Transverse colon (tissue), 3 donors: ENCODE measurements at regions not wholly inside any gene's neighbourhood (a gene's known extent, or its start where the extent isn't known, plus 50 kb on each side); places are given as distances from the start of the nearest gene placed in this dataset.

Source experiments
- CTCF ChIP-seq, 5 experiments: fragments of 200-600 bp in 3 of 5; fragments of 450-650 bp in 2 of 5; sonication (generic) in 3 of 5; IDR thresholded peaks; 1 replicate in 2 of 5; 2 replicates in 3 of 5; pipeline ENCODE4 v1.5.1; 2016 to 2017; ENCODE audit warnings: antibody characterized with exemption in 5 of 5, inconsistent platforms in 3 of 5, mild to moderate bottlenecking in 2 of 5, moderate library complexity in 1 of 5
- POLR2A ChIP-seq: fragments of 450-650 bp; IDR thresholded peaks from one replicate; pipeline ENCODE4 v1.6.1; 2016; ENCODE audit warnings: antibody characterized with exemption, mild to moderate bottlenecking, moderate library complexity

- TF ChIP-seq POLR2A (no peak), CTCF (IDR thresholded peaks at IDR 0.05) (no peak)
These were observed 222.3 kb upstream of the KIF2A start for GRCh38 chr5:62083661-62084060.
